ENCODE measurements at regions not wholly inside any gene's neighbourhood (a gene's known extent, or its start where the extent isn't known, plus 50 kb on each side); places are given as distances from the start of the nearest gene placed in this dataset.

DNA sequence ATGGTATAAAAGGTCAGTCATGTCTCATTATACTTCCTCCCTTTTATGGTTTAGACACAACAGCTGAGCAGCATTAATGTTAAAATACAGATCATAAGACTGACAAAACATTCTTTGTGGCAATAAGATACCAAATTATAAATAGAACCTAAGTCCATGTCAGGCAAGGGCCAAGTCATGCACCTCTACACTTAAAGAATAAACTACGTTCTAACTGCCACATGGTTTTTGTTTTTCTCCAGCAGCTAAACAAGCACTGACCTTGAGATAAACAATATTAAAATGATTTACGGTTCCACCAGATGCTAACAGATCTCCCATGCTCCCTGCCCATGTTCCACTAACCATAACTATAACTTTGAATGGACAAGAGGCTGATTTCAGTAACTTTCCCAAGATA, 368.6 kb upstream of the TFPI start:
- no peak for TF ChIP-seq POLR2AphosphoS5 (IDR thresholded peaks at IDR 0.05; ENCODE audit: low read depth)
- TF ChIP-seq, protein P1, sequence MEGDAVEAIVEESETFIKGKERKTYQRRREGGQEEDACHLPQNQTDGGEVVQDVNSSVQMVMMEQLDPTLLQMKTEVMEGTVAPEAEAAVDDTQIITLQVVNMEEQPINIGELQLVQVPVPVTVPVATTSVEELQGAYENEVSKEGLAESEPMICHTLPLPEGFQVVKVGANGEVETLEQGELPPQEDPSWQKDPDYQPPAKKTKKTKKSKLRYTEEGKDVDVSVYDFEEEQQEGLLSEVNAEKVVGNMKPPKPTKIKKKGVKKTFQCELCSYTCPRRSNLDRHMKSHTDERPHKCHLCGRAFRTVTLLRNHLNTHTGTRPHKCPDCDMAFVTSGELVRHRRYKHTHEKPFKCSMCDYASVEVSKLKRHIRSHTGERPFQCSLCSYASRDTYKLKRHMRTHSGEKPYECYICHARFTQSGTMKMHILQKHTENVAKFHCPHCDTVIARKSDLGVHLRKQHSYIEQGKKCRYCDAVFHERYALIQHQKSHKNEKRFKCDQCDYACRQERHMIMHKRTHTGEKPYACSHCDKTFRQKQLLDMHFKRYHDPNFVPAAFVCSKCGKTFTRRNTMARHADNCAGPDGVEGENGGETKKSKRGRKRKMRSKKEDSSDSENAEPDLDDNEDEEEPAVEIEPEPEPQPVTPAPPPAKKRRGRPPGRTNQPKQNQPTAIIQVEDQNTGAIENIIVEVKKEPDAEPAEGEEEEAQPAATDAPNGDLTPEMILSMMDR (conservative IDR thresholded peaks at IDR 0.05; ENCODE audit: low read depth in 2 of 2) = no peak
- TF ChIP-seq EZH2 (IDR thresholded peaks at IDR 0.05; ENCODE audit: low read depth, unreplicated experiment) = no peak
- TF ChIP-seq REST (IDR thresholded peaks at IDR 0.05; ENCODE audit: unreplicated experiment) = no peak
- TF ChIP-seq JUNB (IDR thresholded peaks at IDR 0.05; ENCODE audit: unreplicated experiment) = no peak
